RWPE1 (cell line): ENCODE measurements at regions not wholly inside any gene's neighbourhood (a gene's known extent, or its start where the extent isn't known, plus 50 kb on each side); places are given as distances from the start of the nearest gene placed in this dataset.
A peak's percentile ranks its signal among the peaks of the same experiment; 100 is the strongest.

ENCODE experiments used
- CTCF ChIA-PET: fragments of 350-600 bp; sonication (Branson Sonifier 250); formaldehyde crosslinking; extraction: SDS; loops from one replicate; lab custom pipeline; 2021; lab: Yijun Ruan, JAX
- POLR2A ChIA-PET: fragments of 400-600 bp; formaldehyde crosslinking; extraction: SDS; loops from one replicate; lab custom pipeline; 2020; ENCODE audit warnings: antibody characterized with exemption; ENCODE audit not compliant: low non-redundant PET; lab: Yijun Ruan, JAX
- DNase-seq: peaks from one replicate; pipeline ENCODE4 v3.0.0; 2012; ENCODE audit warnings: low spot score
- H3K27ac ChIP-seq: fragments of 450-650 bp; 2 replicates; pipeline ENCODE4 v1.5.1; 2017
- CTCF ChIP-seq: fragments of 450-650 bp; conservative IDR thresholded peaks from 2 replicates; pipeline ENCODE4 v1.5.1; 2017; ENCODE audit warnings: low read depth, mild to moderate bottlenecking

- ChIA-PET POLR2A (no interaction called here), CTCF (interaction anchor here (0.5 to 1.6 kb wide), 16 partner anchors 10 to 224 kb away, joined by 3 to 16 read pairs (median 4); no protein-coding TSS in a partner anchor)
- DNase-seq: peak; percentile 75
- TF ChIP-seq CTCF: no peak
- peak overlapping the region; percentile 90 for H3K27ac ChIP-seq
These were observed 123.3 kb upstream of the COL21A1 start for GRCh38 chr6:56370561-56371211.

- peak; percentile 91 for TF ChIP-seq CTCF
- POLR2A ChIA-PET: interaction anchor here (0.5 kb wide), 1 partner anchor 173 kb away, joined by 3 read pairs; no protein-coding TSS in a partner anchor
These were observed 122.8 kb upstream of the COL21A1 start for GRCh38 chr6:56370127-56370540.

GRCh38 chr6:56368491-56368890 is 121.1 kb upstream of the COL21A1 start:
- TF ChIP-seq CTCF: no peak
- no peak for DNase-seq
- CTCF ChIA-PET: interaction anchor here (0.7 to 1.5 kb wide), 2 partner anchors 202 to 226 kb away, joined by 3 to 5 read pairs; no protein-coding TSS in a partner anchor
- POLR2A ChIA-PET: no interaction called here
- H3K27ac ChIP-seq: no peak overlapping the region

More at GRCh38 chr6:56370127-56370540, 122.8 kb upstream of the COL21A1 start:
- peak overlapping the region; percentile 90 for H3K27ac ChIP-seq
- DNase-seq: peak; percentile 77
- CTCF ChIA-PET: interaction anchor here (0.5 to 1.6 kb wide), 19 partner anchors 10 to 230 kb away, joined by 3 to 16 read pairs (median 3); no protein-coding TSS in a partner anchor

- POLR2A ChIA-PET: interaction anchor here (0.5 kb wide), 1 partner anchor 336 kb away, joined by 3 read pairs; no protein-coding TSS in a partner anchor
- CTCF ChIA-PET: no interaction called here
- no peak for TF ChIP-seq CTCF
- no peak overlapping the region for H3K27ac ChIP-seq
- no peak for DNase-seq
These were observed 118.9 kb upstream of the COL21A1 start for GRCh38 chr6:56366141-56366852.

- POLR2A ChIA-PET: no interaction called here
- no peak for DNase-seq
- CTCF ChIA-PET: interaction anchor here (1.3 kb wide), 1 partner anchor 228 kb away, joined by 6 read pairs; no protein-coding TSS in a partner anchor
- no peak overlapping the region for H3K27ac ChIP-seq
- TF ChIP-seq CTCF: no peak
These were observed 117.5 kb upstream of the COL21A1 start for GRCh38 chr6:56364827-56365339.

- H3K27ac ChIP-seq: no peak overlapping the region
- DNase-seq: no peak
- ChIA-PET POLR2A (no interaction called here), CTCF (interaction anchor here (1.3 kb wide), 1 partner anchor 228 kb away, joined by 6 read pairs; no protein-coding TSS in a partner anchor)
- TF ChIP-seq CTCF: no peak
These were observed 117.0 kb upstream of the COL21A1 start for GRCh38 chr6:56364431-56364826.
